HG02588 (cell line): ENCODE measurements at regions not wholly inside any gene's neighbourhood (a gene's known extent, or its start where the extent isn't known, plus 50 kb on each side); places are given as distances from the start of the nearest gene placed in this dataset.
A peak's percentile ranks its signal among the peaks of the same experiment; 100 is the strongest.

Experiments
- ATAC-seq: cut with Tn5 transposase; IDR thresholded peaks from one replicate; pipeline ENCODE4 v1.9.1; 2021; ENCODE audit warnings: mild to moderate bottlenecking, moderate library complexity; ENCODE audit not compliant: unreplicated experiment

DNA sequence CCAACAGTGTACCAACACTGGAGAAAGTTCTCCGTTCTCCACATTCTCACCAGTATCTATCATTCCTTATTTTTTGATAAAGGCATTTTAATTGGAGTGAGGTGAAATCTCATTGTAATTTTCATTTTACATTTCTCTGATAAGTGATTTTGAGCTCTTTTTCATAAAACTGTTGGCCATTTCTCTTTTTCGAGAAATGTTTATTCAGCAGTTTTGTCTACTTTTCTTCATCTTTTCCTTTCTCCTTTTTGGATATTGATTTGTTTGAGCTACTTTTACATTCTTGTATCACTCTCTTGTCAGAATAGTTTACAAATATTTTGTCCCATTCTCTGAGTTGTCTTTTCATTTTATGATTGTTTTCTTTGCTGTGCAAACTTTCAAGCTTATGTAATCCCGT is 555.2 kb downstream of the COL12A1 start:
- no peak for ATAC-seq

GRCh38 chr6:74646461-74646860 is 559.4 kb downstream of the COL12A1 start:
- ATAC-seq: no peak

DNA sequence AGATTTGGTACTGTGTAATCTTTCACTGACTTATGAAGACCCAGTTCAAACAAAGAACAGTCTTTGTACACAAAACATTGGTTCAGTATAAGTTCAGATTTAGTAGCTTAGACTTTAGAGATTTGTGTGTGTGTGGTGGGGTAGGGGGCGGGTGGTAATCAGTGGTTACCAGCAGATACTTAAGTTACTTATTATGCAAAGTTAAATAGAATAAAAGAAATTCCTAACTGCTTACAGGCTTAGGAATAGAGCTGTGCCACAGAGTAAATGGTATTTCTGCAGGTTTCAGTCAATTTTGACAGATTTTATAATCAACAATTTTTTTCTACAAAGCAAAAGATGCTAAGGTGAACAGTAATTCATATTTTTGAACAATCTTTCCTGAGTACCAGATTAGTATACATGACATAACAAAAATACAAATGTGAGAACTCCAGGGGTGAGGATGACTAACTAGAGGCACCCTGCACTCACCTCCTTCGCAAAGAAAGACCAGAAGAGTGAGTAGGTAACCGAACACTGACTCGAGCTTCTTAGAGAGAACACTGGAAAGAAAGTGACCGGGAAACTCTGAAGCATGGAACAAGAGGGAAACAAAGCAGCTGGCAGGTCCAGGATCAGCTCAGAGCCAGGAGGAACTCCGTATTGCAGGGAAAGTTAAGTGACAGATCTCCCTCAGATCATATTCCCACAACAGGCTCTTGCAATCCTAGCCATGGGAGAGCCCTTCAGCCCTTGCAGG is 560.6 kb downstream of the COL12A1 start:
- ATAC-seq: no peak

DNA sequence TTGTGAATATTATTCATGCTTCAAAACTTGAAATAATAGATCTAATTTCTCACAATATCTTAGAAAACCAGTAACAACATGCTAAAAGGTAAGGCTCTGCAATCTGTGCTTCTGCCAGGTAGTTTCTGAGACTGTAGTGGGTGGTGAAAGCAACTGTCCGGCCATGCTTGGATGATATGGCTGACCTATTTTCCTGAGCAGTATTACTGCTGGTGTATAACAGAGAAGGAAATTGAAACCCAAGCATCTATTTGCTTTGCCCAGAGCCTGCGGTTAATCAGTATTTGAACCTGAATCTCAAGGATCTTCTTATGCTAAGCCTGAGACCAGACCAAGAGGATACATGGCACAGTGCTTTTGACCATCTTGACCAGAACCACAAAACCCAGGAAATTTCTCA is 563.8 kb downstream of the COL12A1 start:
- ATAC-seq: no peak

DNA sequence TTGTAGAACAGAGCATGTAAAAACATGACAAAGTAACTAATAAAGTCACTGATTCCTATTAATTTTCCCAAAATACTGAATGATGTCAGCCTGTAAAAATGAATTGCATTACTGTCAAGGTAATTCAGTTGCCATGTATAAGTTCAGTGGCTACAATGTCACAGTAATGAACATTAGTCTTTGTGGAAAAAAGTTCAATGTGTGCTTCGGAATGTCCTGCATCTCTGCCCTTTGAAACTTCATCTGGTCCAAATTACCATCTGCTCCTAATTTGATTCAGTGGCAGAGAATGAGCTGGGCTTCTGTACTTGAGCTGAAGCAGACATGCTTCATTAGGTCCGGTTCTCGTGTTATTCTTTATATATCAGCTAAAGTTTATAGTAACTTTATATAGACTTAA is 567.4 kb downstream of the COL12A1 start:
- no peak for ATAC-seq

DNA sequence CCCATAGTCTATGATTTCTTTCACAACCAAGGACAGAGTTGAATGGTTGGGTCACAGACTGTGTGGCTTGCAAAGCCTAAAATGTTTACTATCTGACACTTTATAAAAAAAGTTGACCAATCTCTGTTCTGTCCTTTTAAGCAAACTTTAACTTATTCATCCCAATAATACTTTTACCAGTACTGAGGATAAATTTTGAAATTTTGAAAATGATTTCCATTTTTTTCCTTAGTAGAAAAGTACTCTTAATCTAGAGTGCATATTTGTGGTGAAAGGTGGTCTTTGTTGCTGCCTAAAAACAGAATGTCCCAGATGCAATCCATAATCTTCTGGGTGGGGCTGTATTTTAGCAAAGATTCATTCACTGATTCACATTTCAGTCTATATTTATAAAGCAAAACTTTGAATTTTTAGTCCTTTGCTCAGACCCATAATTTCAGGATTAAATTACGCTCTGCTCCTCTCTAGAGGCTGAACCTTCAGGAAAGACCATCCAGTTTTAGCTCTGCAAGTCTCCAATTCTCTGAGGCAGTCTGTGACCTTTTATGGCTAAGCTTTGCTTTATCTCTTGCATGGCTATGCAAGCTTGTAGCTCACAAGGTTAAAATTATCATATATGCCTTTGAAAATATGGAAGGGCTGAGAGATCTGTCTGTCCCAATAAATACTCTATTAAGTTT is 573.5 kb downstream of the COL12A1 start:
- no peak for ATAC-seq

- ATAC-seq: no peak
These were observed 574.3 kb downstream of the COL12A1 start for GRCh38 chr6:74631564-74631963.

DNA sequence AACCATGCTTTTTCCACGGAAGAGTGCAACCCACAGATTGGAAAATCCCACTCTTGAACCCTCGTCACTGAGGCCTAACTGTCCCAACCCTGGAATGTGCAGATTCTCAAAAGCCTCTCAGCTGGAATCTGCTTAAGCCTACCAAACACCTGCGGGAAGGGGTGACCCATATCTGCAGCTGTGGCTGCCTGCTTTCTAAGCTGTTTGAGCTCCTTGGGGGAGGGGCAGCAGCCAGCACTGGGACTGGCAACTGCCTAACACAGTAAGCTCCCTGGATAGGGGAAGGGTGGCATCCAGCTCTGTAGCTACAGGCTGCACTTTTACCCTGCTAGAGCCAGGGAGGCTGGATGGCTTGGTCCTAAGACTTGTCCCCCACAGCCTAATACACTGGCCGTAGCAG is 579.6 kb downstream of the COL12A1 start:
- no peak for ATAC-seq

DNA sequence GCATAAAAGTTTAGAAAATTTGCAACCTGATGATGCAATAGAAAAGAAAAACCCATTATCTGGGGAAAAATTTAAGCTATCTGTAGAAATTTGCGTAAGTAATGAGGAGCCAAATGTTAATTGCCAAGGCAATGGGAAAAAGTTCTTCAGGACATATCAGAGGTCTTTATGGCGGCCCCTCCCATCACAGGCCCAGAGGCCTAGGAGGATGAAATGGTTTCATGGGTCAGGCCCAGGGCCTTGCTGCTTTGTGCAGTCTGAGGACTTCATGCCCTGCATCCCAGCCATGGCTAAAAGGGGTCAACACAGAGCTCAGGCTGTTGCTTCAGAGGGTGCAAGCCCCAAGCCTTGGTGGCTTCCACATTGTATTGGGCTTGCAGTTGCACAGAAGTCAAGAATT is 582.8 kb downstream of the COL12A1 start:
- ATAC-seq: no peak

GRCh38 chr6:74611220-74611619 is 594.6 kb downstream of the COL12A1 start:
- no peak for ATAC-seq

DNA sequence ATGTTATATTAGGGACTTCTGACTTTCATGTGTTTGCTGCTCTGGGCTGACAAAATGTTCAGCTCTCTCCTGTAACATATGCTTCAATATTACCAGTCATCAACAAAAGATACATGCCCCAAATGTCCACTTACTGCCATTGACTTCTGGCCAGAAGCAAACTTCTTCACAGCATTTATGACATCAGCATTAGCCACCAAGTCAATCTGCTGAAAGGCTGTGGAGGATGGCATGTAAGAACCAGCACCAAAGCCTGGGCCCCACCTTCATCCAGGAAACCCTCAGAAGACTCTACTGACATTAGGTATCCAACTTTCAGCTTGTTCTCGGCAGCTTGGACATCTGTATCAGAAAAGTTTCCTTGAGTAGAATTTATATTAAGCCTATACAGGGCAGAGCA is 595.5 kb downstream of the COL12A1 start:
- no peak for ATAC-seq

DNA sequence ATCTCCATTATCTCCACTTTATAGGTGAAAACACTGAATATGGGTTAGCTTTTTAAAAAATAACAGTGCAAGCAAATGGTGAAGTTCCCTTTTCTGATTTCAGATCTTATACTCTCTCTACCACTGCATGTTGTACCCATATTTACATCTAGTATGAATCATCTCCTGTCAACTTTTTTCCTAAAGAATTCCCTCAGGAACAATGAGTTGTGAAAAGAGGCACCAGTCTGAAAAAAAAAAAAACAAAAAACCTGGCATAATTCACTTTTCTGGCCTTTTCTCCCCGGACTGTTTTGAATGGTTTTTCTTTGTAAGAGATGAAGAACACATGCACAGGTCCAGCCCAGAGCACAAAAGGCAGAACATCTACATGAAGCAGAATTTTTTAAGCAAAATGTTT is 596.0 kb downstream of the COL12A1 start:
- ATAC-seq: no peak

DNA sequence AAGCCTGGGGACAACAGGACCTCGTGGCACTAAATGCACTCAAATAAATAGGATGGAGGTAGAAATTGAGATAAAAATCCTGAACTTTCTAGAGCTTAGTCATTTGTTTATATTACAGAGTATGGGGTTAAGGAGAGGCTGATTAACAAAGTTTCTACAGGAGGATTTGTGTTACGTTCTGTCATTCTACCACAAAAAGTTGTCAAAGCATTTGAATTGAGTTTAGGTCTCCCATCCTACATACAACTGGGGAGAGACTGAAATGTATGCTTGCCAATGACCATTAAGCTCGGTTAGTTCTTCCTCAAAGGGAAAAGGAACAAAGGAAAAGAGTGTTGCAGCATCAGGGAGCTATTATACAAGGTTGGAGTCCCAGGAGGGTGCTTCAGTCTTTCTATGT is 597.9 kb downstream of the COL12A1 start:
- ATAC-seq: no peak

DNA sequence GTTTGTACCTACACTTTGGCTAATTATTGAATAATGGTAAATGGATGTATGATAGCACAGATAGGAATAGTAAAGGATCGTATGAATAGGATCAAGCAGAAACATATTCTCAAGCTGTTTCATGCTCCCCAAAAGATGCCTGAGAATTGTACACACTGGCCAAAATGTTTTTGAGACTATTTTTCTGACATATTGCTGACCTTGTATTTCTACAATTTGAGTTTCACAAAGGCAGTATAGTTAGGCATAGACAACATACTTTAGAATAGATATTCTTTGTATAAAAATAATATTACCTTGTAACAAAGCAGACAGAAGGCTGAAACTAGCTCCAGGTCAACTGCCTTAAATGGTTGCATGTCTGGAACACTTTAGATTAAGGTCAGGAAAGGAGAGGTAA is 598.4 kb downstream of the COL12A1 start:
- no peak for ATAC-seq

- ATAC-seq: no peak
These were observed 599.2 kb downstream of the COL12A1 start for GRCh38 chr6:74606582-74607071.

- ATAC-seq: no peak
These were observed 599.8 kb downstream of the COL12A1 start for GRCh38 chr6:74605922-74606581.

DNA sequence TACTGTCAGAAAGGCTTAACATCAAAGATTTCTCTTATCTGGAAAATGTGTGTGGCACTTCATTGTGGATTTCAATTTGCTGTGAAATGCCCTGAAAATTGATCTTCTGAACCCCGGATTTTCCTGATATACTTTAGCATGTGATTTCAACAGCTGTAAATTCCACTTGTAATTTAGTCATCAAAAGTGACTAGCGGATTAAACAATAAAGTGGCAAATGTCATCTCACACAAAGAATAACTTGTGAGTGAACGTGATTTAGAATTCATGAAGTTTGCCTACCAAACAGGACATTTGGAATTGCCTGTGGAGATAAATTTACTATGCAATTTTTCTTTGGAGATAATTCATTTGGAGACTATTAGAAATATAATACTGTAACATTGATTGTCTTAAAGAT is 601.6 kb downstream of the COL12A1 start:
- ATAC-seq: no peak

- no peak for ATAC-seq
These were observed 602.4 kb downstream of the COL12A1 start for GRCh38 chr6:74603322-74604076.

- ATAC-seq: no peak
These were observed 603.6 kb downstream of the COL12A1 start for GRCh38 chr6:74602206-74602605.

- ATAC-seq: peak; percentile 93
These were observed 607.1 kb downstream of the COL12A1 start for GRCh38 chr6:74598462-74599393.
